ENCODE measurements at regions not wholly inside any gene's neighbourhood (a gene's known extent, or its start where the extent isn't known, plus 50 kb on each side); places are given as distances from the start of the nearest gene placed in this dataset.
A peak's percentile ranks its signal among the peaks of the same experiment; 100 is the strongest.

DNA sequence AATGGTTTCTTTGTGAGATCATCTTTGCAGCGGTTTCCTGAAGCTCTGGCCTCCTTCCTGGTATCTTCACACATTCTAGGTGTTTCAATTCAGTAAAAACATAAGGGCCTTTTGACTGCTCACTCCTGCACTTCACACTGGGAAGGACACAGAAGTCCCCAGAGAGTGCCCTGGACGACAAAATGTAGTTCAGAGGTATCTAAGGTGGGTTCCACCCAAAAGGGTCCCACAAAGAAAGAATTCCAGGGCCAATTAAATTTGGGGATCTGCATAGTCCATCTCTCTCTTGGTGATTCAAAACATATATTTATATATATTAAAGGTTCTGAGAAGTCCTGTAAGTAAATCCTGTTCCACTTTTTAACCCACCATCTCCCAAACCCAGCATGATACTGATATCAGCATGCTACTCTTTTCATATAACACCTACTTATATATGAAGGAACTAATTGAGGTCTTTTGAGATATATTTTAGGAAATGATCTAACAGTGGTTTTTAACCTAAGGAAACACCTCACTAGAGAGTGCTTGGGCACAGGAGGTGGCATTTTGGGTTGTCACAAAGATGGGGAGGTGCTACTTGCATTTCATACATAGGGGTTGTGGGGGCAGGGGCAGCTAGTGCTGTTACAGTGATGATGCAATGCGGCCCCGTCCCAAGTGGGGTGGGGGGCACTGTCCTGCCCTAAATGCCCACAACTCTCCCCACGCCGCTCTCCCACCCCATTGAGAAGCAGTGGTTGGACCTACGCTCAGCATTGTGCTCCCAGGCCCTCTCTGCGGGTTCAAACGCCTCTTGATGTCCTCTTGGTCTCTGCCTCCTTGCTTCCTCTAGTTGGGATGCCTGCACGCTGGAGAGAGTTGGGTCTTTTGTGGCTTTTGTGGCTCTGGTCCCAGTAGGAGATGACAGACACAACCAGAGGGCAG is 109.4 kb downstream of the ARF6 start:
- H3K27me3 Mint-ChIP-seq (ENCODE audit: insufficient read depth), result peaks cover 34% of the 10 kb centered on the region
- H3K36me3 Mint-ChIP-seq (ENCODE audit: low read depth), result no peaks in the 10 kb centered on the region
- no peaks in the 10 kb centered on the region for H3K9me3 Mint-ChIP-seq
- Histone ChIP-seq H3K4me3 (ENCODE audit: low read length) (no peak overlapping the region), H3K4me1 (ENCODE audit: control insufficient read depth, insufficient read depth, low read length) (peaks cover 21% of the 10 kb centered on the region), H3K36me3 (ENCODE audit: control insufficient read depth, insufficient read depth, low read length) (no peaks in the 10 kb centered on the region), H3K27ac (ENCODE audit: low read depth, low read length) (no peak overlapping the region), H3K9ac (ENCODE audit: extremely low read depth, low read length, poor library complexity, severe bottlenecking) (no peak overlapping the region), H3K27me3 (ENCODE audit: control insufficient read depth, insufficient read depth, low read length, poor library complexity, severe bottlenecking) (peaks cover 30% of the 10 kb centered on the region), H3K9me3 (ENCODE audit: control insufficient read depth, low read length) (no peaks in the 10 kb centered on the region)
- peaks cover 39% of the 10 kb centered on the region for H3K4me1 Mint-ChIP-seq
- WGBS, 2 experiments (ENCODE audit: insufficient coverage in 1 of 2, insufficient read length in 1 of 2), result 87 to 89% methylated on average over 5 to 10 of the region's 10 CpGs
- peak; percentile 55 for DNase-seq
- no peak overlapping the region for H3K27ac Mint-ChIP-seq
- TF ChIP-seq, protein P1, sequence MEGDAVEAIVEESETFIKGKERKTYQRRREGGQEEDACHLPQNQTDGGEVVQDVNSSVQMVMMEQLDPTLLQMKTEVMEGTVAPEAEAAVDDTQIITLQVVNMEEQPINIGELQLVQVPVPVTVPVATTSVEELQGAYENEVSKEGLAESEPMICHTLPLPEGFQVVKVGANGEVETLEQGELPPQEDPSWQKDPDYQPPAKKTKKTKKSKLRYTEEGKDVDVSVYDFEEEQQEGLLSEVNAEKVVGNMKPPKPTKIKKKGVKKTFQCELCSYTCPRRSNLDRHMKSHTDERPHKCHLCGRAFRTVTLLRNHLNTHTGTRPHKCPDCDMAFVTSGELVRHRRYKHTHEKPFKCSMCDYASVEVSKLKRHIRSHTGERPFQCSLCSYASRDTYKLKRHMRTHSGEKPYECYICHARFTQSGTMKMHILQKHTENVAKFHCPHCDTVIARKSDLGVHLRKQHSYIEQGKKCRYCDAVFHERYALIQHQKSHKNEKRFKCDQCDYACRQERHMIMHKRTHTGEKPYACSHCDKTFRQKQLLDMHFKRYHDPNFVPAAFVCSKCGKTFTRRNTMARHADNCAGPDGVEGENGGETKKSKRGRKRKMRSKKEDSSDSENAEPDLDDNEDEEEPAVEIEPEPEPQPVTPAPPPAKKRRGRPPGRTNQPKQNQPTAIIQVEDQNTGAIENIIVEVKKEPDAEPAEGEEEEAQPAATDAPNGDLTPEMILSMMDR (conservative IDR thresholded peaks at IDR 0.05), result no peak
- peak overlapping the region; percentile 53 for H3K4me3 Mint-ChIP-seq

DNA sequence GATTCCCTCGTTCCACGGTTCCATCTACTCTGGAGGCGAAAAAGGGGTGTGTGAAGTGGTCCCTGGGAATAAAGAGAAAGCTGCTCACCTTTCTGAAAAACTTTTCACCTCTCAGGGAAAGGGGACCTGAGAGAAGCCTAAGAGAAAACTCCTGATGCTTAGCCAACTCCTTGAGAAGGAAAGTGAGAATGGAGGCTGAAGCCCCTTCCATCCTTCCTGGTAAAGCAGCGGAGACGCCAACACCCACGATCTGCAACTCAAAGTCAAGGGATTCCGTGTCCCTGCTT is 110.0 kb downstream of the ARF6 start:
- no peak overlapping the region for H3K27ac ChIP-seq (ENCODE audit: low read depth, low read length)
- peaks cover 21% of the 10 kb centered on the region for H3K4me1 ChIP-seq (ENCODE audit: control insufficient read depth, insufficient read depth, low read length)

DNA sequence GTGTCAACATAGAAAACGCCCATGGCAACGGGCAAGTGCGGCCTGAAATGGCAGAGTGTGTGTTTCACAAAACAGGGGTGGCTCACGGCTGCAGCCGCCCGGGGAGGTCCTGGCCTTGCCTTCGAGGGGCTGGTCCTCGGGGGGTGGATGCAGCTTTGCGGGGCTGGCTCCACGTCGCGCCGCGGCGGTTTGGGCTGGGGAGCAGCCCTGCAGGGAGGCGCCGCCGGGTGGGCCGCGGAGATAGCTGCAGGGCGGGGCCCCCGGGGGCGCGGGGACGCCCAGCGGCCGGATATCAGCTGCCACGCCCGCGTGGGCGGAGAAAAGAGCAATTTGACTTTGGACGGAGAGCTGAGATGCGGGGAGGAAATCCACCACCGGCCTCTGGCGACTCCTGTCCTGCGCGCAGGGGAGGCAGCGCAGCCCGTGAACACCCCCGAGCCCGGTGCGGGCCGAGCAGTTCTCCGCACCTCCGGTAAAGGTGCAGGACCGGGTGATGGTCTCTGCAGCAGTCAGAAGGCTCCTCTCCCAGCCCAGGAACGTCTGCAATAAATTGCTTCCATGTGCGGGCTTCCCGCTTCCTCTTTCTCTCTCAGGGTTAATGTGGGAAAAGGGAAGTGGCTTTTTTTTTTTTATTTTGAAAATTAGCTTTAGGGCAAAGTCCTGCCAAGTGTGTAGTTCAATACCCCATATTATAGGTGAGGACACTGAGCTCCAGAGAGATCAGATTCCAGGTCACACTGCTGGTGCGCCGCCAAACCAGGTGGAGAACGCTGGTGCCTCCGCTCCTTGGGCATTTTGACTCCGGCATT is 110.5 kb downstream of the ARF6 start:
- Mint-ChIP-seq H3K4me3 (peak overlapping the region; percentile 53), H3K4me1 (peaks cover 39% of the 10 kb centered on the region), H3K27ac (no peak overlapping the region), H3K9me3 (no peaks in the 10 kb centered on the region), H3K27me3 (ENCODE audit: insufficient read depth) (peaks cover 34% of the 10 kb centered on the region), H3K36me3 (ENCODE audit: low read depth) (no peaks in the 10 kb centered on the region)
- 17 to 36% methylated on average over 16 to 53 of the region's 54 CpGs for WGBS, 2 experiments (ENCODE audit: insufficient coverage in 1 of 2, insufficient read length in 1 of 2)
- Histone ChIP-seq H3K27me3 (ENCODE audit: control insufficient read depth, insufficient read depth, low read length, poor library complexity, severe bottlenecking) (peaks cover 30% of the 10 kb centered on the region), H3K9me3 (ENCODE audit: control insufficient read depth, low read length) (no peaks in the 10 kb centered on the region), H3K27ac (ENCODE audit: low read depth, low read length) (no peak overlapping the region), H3K9ac (ENCODE audit: extremely low read depth, low read length, poor library complexity, severe bottlenecking) (no peak overlapping the region), H3K4me1 (ENCODE audit: control insufficient read depth, insufficient read depth, low read length) (peaks cover 21% of the 10 kb centered on the region), H3K4me3 (ENCODE audit: low read length) (peak overlapping the region; percentile 67), H3K36me3 (ENCODE audit: control insufficient read depth, insufficient read depth, low read length) (no peaks in the 10 kb centered on the region)
- peak; percentile 74 for DNase-seq
- TF ChIP-seq, protein P1 (conservative IDR thresholded peaks at IDR 0.05), result no peak

More for the DNA sequence above, 110.0 kb downstream of the ARF6 start:
- no peak overlapping the region for H3K9ac ChIP-seq (ENCODE audit: extremely low read depth, low read length, poor library complexity, severe bottlenecking)
- no peaks in the 10 kb centered on the region for H3K9me3 ChIP-seq (ENCODE audit: control insufficient read depth, low read length)
- H3K4me3 ChIP-seq (ENCODE audit: low read length), result peak overlapping the region; percentile 67
- Mint-ChIP-seq H3K9me3 (no peaks in the 10 kb centered on the region), H3K4me3 (peak overlapping the region; percentile 53), H3K4me1 (peaks cover 39% of the 10 kb centered on the region), H3K27ac (no peak overlapping the region), H3K27me3 (ENCODE audit: insufficient read depth) (peaks cover 34% of the 10 kb centered on the region), H3K36me3 (ENCODE audit: low read depth) (no peaks in the 10 kb centered on the region)
- TF ChIP-seq, protein P1 (conservative IDR thresholded peaks at IDR 0.05), result no peak
- WGBS, 2 experiments (ENCODE audit: insufficient coverage in 1 of 2, insufficient read length in 1 of 2), result 60 to 63% methylated on average over 6 to 7 of the region's 7 CpGs
- no peak for DNase-seq
- no peaks in the 10 kb centered on the region for H3K36me3 ChIP-seq (ENCODE audit: control insufficient read depth, insufficient read depth, low read length)
- peaks cover 30% of the 10 kb centered on the region for H3K27me3 ChIP-seq (ENCODE audit: control insufficient read depth, insufficient read depth, low read length, poor library complexity, severe bottlenecking)
